Neural cell (in vitro differentiated cells): ENCODE measurements at regions not wholly inside any gene's neighbourhood (a gene's known extent, or its start where the extent isn't known, plus 50 kb on each side); places are given as distances from the start of the nearest gene placed in this dataset.

Experiments
- H2AFZ ChIP-seq: fragments of 200-600, 300-800 bp; sonication (generic), shearing (Covaris generic); 2 replicates; pipeline ENCODE4 v1.6.0; 2014; ENCODE audit warnings: low read depth, mild to moderate bottlenecking, antibody characterized with exemption, low read length, moderate library complexity
- H3F3A ChIP-seq: fragments of 200-600 bp; shearing (Covaris generic); 2 replicates; pipeline ENCODE4 v1.6.1; 2016; ENCODE audit warnings: mild to moderate bottlenecking, moderate library complexity, mixed read lengths, antibody characterized with exemption, low read length; ENCODE audit not compliant: insufficient read depth, poor library complexity, severe bottlenecking
- H3K27ac ChIP-seq: fragments of 200-600, 300-800 bp; sonication (generic), shearing (Covaris generic); 2 replicates; pipeline ENCODE4 v1.5.1; 2014; ENCODE audit warnings: mild to moderate bottlenecking, low read length, moderate library complexity
- H3K27me3 ChIP-seq: fragments of 300-800, 200-600 bp; sonication (generic), shearing (Covaris generic); 2 replicates; pipeline ENCODE4 v1.6.0; 2014; ENCODE audit warnings: mild to moderate bottlenecking, low read depth, low read length, moderate library complexity; ENCODE audit not compliant: insufficient read depth
- H3K36me3 ChIP-seq: fragments of 300-800, 200-600 bp; sonication (generic), shearing (Covaris generic); 2 replicates; pipeline ENCODE4 v1.5.1; 2014; ENCODE audit warnings: mild to moderate bottlenecking, antibody characterized with exemption, low read length, moderate library complexity; ENCODE audit not compliant: insufficient read depth
- H3K4me2 ChIP-seq: fragments of 300-800, 200-600 bp; sonication (generic), shearing (Covaris generic); 2 replicates; pipeline ENCODE4 v1.6.0; 2014; ENCODE audit warnings: mild to moderate bottlenecking, low read length
- H3K4me3 ChIP-seq: fragments of 300-800, 200-600 bp; sonication (generic), shearing (Covaris generic); 2 replicates; pipeline ENCODE4 v1.5.1; 2014; ENCODE audit warnings: mild to moderate bottlenecking, low read length, moderate library complexity
- H3K79me2 ChIP-seq: fragments of 200-600 bp; shearing (Covaris generic); replicated peaks from 2 replicates; pipeline ENCODE4 v1.6.0; 2014; ENCODE audit warnings: mild to moderate bottlenecking, low read length, moderate library complexity; ENCODE audit not compliant: insufficient read depth
- H3K9ac ChIP-seq: fragments of 300-800, 200-600 bp; sonication (generic), shearing (Covaris generic); 2 replicates; pipeline ENCODE4 v1.6.1; 2016; ENCODE audit warnings: mild to moderate bottlenecking, low read length, mixed read lengths
- H3K9me2 ChIP-seq: fragments of 200-600 bp; shearing (Covaris generic); 2 replicates; pipeline ENCODE4 v1.6.1; 2016; ENCODE audit warnings: mild to moderate bottlenecking, low read length, mixed read lengths; ENCODE audit not compliant: insufficient read depth
- H3K9me3 ChIP-seq: fragments of 200-600, 300-800 bp; sonication (generic), shearing (Covaris generic); 2 replicates; pipeline ENCODE4 v1.6.1; 2016; ENCODE audit warnings: mild to moderate bottlenecking, mixed run types, low read length, moderate library complexity, mixed read lengths
- H4K20me1 ChIP-seq: fragments of 200-600 bp; shearing (Covaris generic); 2 replicates; pipeline ENCODE4 v1.6.1; 2016; ENCODE audit warnings: mild to moderate bottlenecking, mixed run types; ENCODE audit not compliant: insufficient read depth
- EP300 ChIP-seq: fragments of 450-650 bp; conservative IDR thresholded peaks from 2 replicates; pipeline ENCODE4 v1.6.1; 2014; ENCODE audit warnings: antibody characterized with exemption, mild to moderate bottlenecking, moderate library complexity; ENCODE audit not compliant: poor library complexity, severe bottlenecking
- EZH2 ChIP-seq: fragments of 200-600, 300-800 bp; shearing (Covaris generic), sonication (generic); IDR thresholded peaks from 2 replicates; pipeline ENCODE4 v1.6.1; 2014; ENCODE audit warnings: antibody characterized with exemption, low read length, borderline replicate concordance, mild to moderate bottlenecking; ENCODE audit not compliant: insufficient read depth, poor library complexity, severe bottlenecking
- MXI1 ChIP-seq: fragments of 450-650 bp; conservative IDR thresholded peaks from 2 replicates; pipeline ENCODE4 v1.6.1; 2014; ENCODE audit warnings: antibody characterized with exemption, mild to moderate bottlenecking; ENCODE audit not compliant: poor library complexity, severe bottlenecking
- POLR2AphosphoS5 ChIP-seq: IDR thresholded peaks from 2 replicates; pipeline ENCODE4 v1.6.1; 2012
- RAD21 ChIP-seq: fragments of 450-650 bp; conservative IDR thresholded peaks from 2 replicates; pipeline ENCODE4 v1.6.1; 2014; ENCODE audit warnings: antibody characterized with exemption, mild to moderate bottlenecking, moderate library complexity
- SMC3 ChIP-seq: fragments of 450-650 bp; conservative IDR thresholded peaks from 2 replicates; pipeline ENCODE4 v1.6.1; 2014; ENCODE audit warnings: antibody characterized with exemption, mild to moderate bottlenecking, moderate library complexity; ENCODE audit not compliant: poor library complexity
- TAF1 ChIP-seq: IDR thresholded peaks from 2 replicates; pipeline ENCODE4 v1.6.1; 2012; ENCODE audit warnings: low read depth
- TF ChIP-seq, protein P1 (sequence below): IDR thresholded peaks from 2 replicates; pipeline ENCODE4 v1.6.1; 2012; ENCODE audit warnings: borderline replicate concordance
- TF ChIP-seq, protein P2 (sequence below): fragments of 450-650 bp; IDR thresholded peaks from 2 replicates; pipeline ENCODE4 v1.5.1; 2014; ENCODE audit warnings: antibody characterized with exemption, mild to moderate bottlenecking, moderate library complexity; ENCODE audit not compliant: poor library complexity, severe bottlenecking

- no peaks in the 10 kb centered on the region for H4K20me1 ChIP-seq
- H3K27ac ChIP-seq, result no peak overlapping the region
- no peaks in the 10 kb centered on the region for H3K9me2 ChIP-seq
- no peak for TF ChIP-seq EP300
- TF ChIP-seq RAD21, result no peak
- no peak for TF ChIP-seq SMC3
- no peak for TF ChIP-seq TAF1
- TF ChIP-seq, protein P1, sequence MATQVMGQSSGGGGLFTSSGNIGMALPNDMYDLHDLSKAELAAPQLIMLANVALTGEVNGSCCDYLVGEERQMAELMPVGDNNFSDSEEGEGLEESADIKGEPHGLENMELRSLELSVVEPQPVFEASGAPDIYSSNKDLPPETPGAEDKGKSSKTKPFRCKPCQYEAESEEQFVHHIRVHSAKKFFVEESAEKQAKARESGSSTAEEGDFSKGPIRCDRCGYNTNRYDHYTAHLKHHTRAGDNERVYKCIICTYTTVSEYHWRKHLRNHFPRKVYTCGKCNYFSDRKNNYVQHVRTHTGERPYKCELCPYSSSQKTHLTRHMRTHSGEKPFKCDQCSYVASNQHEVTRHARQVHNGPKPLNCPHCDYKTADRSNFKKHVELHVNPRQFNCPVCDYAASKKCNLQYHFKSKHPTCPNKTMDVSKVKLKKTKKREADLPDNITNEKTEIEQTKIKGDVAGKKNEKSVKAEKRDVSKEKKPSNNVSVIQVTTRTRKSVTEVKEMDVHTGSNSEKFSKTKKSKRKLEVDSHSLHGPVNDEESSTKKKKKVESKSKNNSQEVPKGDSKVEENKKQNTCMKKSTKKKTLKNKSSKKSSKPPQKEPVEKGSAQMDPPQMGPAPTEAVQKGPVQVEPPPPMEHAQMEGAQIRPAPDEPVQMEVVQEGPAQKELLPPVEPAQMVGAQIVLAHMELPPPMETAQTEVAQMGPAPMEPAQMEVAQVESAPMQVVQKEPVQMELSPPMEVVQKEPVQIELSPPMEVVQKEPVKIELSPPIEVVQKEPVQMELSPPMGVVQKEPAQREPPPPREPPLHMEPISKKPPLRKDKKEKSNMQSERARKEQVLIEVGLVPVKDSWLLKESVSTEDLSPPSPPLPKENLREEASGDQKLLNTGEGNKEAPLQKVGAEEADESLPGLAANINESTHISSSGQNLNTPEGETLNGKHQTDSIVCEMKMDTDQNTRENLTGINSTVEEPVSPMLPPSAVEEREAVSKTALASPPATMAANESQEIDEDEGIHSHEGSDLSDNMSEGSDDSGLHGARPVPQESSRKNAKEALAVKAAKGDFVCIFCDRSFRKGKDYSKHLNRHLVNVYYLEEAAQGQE, result no peak
- TF ChIP-seq, protein P2, sequence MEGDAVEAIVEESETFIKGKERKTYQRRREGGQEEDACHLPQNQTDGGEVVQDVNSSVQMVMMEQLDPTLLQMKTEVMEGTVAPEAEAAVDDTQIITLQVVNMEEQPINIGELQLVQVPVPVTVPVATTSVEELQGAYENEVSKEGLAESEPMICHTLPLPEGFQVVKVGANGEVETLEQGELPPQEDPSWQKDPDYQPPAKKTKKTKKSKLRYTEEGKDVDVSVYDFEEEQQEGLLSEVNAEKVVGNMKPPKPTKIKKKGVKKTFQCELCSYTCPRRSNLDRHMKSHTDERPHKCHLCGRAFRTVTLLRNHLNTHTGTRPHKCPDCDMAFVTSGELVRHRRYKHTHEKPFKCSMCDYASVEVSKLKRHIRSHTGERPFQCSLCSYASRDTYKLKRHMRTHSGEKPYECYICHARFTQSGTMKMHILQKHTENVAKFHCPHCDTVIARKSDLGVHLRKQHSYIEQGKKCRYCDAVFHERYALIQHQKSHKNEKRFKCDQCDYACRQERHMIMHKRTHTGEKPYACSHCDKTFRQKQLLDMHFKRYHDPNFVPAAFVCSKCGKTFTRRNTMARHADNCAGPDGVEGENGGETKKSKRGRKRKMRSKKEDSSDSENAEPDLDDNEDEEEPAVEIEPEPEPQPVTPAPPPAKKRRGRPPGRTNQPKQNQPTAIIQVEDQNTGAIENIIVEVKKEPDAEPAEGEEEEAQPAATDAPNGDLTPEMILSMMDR, result no peak
- no peak for TF ChIP-seq MXI1
- TF ChIP-seq POLR2AphosphoS5, result no peak
- TF ChIP-seq EZH2, result no peak
- no peak overlapping the region for H3K4me2 ChIP-seq
- H3F3A ChIP-seq, result no peaks in the 10 kb centered on the region
- no peak overlapping the region for H3K9ac ChIP-seq
- no peaks in the 10 kb centered on the region for H3K9me3 ChIP-seq
- H3K79me2 ChIP-seq, result no peaks in the 10 kb centered on the region
- no peaks in the 10 kb centered on the region for H3K27me3 ChIP-seq
- no peak overlapping the region for H3K4me3 ChIP-seq
- no peak overlapping the region for H2AFZ ChIP-seq
- H3K36me3 ChIP-seq, result no peaks in the 10 kb centered on the region
Measured at GRCh38 chr7:124577256-124577655, 188.3 kb downstream of the GPR37 start.

GRCh38 chr7:124575176-124575575, 190.4 kb downstream of the GPR37 start:
- H3F3A ChIP-seq, result no peaks in the 10 kb centered on the region
- H4K20me1 ChIP-seq, result no peaks in the 10 kb centered on the region
- H3K9me3 ChIP-seq, result no peaks in the 10 kb centered on the region
- no peaks in the 10 kb centered on the region for H3K9me2 ChIP-seq
- H3K27ac ChIP-seq, result no peak overlapping the region
- H3K79me2 ChIP-seq, result no peaks in the 10 kb centered on the region
- no peak overlapping the region for H2AFZ ChIP-seq
- no peak overlapping the region for H3K4me2 ChIP-seq
- H3K9ac ChIP-seq, result no peak overlapping the region
- no peaks in the 10 kb centered on the region for H3K36me3 ChIP-seq
- TF ChIP-seq, protein P2, result no peak
- TF ChIP-seq MXI1 (no peak), POLR2AphosphoS5 (no peak), EP300 (no peak), EZH2 (no peak), TAF1 (no peak), SMC3 (no peak), RAD21 (no peak)
- TF ChIP-seq, protein P1, result no peak
- no peaks in the 10 kb centered on the region for H3K27me3 ChIP-seq
- H3K4me3 ChIP-seq, result no peak overlapping the region
